Sigmoid colon (tissue), 4 donors: ENCODE measurements at regions not wholly inside any gene's neighbourhood (a gene's known extent, or its start where the extent isn't known, plus 50 kb on each side); places are given as distances from the start of the nearest gene placed in this dataset.

Source experiments
- EP300 ChIP-seq, 4 donors: sonication (generic); formaldehyde crosslinking; IDR thresholded peaks; one replicate each; pipeline ENCODE4 v1.6.1; 2017; ENCODE audit warnings: antibody characterized with exemption in 4 of 4
- POLR2A ChIP-seq, 2 donors: fragments of 450-650 bp; IDR thresholded peaks; one replicate each; pipeline ENCODE4 v1.6.1; 2016; ENCODE audit warnings: antibody characterized with exemption in 2 of 2, mild to moderate bottlenecking in 2 of 2, moderate library complexity in 2 of 2
- TF ChIP-seq, protein P1 (sequence below), 4 experiments: fragments of 450-650 bp in 3 of 4; fragments of 200-600 bp in 1 of 4; IDR thresholded peaks; one replicate each; pipeline ENCODE4 v1.5.1; 2016 to 2019; ENCODE audit warnings: antibody characterized with exemption in 4 of 4, mild to moderate bottlenecking in 3 of 4, moderate library complexity in 2 of 4

DNA sequence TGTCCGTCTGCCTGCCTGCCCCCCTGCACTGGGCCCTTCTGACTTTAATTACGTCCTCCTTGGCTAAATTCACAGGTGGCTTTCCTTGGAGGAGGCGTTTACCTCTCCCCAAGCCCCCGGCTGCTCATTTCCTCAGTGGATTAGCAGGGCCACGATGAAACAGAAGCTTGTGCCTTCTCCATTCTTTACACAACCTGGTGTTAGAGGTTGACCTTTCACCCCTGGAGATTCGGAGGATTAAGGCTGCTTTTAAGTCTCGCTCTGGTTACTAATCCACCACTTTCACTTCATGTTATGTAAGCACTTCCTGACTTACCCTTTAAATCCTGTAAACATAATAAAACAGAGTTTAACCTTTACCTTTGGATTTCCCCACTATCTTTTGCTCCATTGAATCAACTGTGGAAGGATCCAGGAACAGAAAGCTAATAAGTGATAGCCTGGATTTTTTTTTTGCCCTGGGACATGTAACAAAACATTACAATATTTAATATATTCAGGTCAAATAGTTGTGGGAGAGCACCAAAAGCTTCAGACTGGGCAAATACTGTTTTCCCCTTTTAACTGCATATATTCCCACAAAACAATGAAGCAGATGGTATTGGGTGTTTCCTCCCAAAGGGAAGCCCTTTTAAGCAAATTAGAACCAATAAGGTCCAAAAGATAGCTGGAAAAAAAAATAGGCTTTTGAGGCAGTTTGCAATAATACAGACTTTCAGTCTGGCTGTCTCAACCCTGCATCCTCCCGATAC is 370.2 kb downstream of the EN1 start:
- no peak for TF ChIP-seq EP300 (IDR thresholded peaks at IDR 0.05)
- no peak for TF ChIP-seq POLR2A (IDR thresholded peaks at IDR 0.05)
- TF ChIP-seq, protein P1, sequence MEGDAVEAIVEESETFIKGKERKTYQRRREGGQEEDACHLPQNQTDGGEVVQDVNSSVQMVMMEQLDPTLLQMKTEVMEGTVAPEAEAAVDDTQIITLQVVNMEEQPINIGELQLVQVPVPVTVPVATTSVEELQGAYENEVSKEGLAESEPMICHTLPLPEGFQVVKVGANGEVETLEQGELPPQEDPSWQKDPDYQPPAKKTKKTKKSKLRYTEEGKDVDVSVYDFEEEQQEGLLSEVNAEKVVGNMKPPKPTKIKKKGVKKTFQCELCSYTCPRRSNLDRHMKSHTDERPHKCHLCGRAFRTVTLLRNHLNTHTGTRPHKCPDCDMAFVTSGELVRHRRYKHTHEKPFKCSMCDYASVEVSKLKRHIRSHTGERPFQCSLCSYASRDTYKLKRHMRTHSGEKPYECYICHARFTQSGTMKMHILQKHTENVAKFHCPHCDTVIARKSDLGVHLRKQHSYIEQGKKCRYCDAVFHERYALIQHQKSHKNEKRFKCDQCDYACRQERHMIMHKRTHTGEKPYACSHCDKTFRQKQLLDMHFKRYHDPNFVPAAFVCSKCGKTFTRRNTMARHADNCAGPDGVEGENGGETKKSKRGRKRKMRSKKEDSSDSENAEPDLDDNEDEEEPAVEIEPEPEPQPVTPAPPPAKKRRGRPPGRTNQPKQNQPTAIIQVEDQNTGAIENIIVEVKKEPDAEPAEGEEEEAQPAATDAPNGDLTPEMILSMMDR (IDR thresholded peaks at IDR 0.05) = no peak
